IMR-90 (cell line): ENCODE measurements at regions not wholly inside any gene's neighbourhood (a gene's known extent, or its start where the extent isn't known, plus 50 kb on each side); places are given as distances from the start of the nearest gene placed in this dataset.

Experiments
- CHD1 ChIP-seq: IDR thresholded peaks from 2 replicates; pipeline ENCODE4 v1.6.1; 2012; ENCODE audit warnings: low read depth, low read length, improper control_type of control experiment
- FOS ChIP-seq: fragments of 150-350 bp; IDR thresholded peaks from 2 replicates; pipeline ENCODE4 v1.6.1; 2016; ENCODE audit warnings: low read depth, low read length
- MAFK ChIP-seq: IDR thresholded peaks from 2 replicates; pipeline ENCODE4 v1.6.1; 2012; ENCODE audit warnings: low read depth, low read length, improper control_type of control experiment
- NFE2L2 ChIP-seq: fragments of 150-350 bp; IDR thresholded peaks from 2 replicates; pipeline ENCODE4 v1.6.1; 2016; ENCODE audit warnings: low read depth, mild to moderate bottlenecking, low read length
- POLR2A ChIP-seq: IDR thresholded peaks from 2 replicates; pipeline ENCODE4 v1.6.1; 2012; ENCODE audit warnings: mild to moderate bottlenecking, low read depth, low read length
- RAD21 ChIP-seq: IDR thresholded peaks from 2 replicates; pipeline ENCODE4 v1.6.1; 2012; ENCODE audit warnings: low read length, improper control_type of control experiment
- RCOR1 ChIP-seq: IDR thresholded peaks from 2 replicates; pipeline ENCODE4 v1.6.1; 2012; ENCODE audit warnings: mild to moderate bottlenecking, low read length, improper control_type of control experiment; ENCODE audit not compliant: insufficient replicate concordance
- SMC3 ChIP-seq: fragments of 150-350 bp; IDR thresholded peaks from 2 replicates; pipeline ENCODE4 v1.6.1; 2016; ENCODE audit warnings: low read depth, mild to moderate bottlenecking, antibody characterized with exemption, low read length, moderate library complexity
- TF ChIP-seq, protein P1 (sequence below): fragments of 150-350 bp; IDR thresholded peaks from 2 replicates; pipeline ENCODE4 v1.6.1; 2017; ENCODE audit warnings: mild to moderate bottlenecking, antibody characterized with exemption, low read length, low read depth
- TF ChIP-seq, protein P2 (sequence below): conservative IDR thresholded peaks from 2 replicates; pipeline ENCODE4 v1.5.1; 2012; ENCODE audit warnings: mild to moderate bottlenecking, low read depth, low read length, improper control_type of control experiment
- TF ChIP-seq, protein P3 (sequence below): fragments of 150-350 bp; IDR thresholded peaks from 2 replicates; pipeline ENCODE4 v1.6.1; 2016; ENCODE audit warnings: low read depth, mild to moderate bottlenecking, low read length, moderate library complexity, borderline replicate concordance

DNA sequence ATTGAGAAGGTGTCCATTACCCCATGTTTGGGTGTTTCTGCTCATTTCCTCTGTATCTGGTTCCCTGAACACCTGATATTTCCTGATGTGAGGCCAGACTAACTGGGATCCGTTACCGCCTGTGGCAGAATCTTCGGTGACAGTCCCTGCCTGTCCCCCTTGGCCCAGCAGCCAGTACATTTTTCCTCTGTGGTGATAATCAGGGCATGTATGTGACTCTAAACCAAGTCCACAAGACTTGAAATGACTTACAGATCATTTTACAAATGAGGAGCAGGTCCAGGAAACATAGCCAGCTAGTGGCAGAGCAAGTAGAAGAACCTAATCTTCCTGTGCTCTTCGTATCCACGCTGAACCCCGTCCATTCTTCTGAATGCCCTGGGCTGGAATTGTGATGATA is 143.5 kb upstream of the IPO9 start:
- TF ChIP-seq, protein P1, sequence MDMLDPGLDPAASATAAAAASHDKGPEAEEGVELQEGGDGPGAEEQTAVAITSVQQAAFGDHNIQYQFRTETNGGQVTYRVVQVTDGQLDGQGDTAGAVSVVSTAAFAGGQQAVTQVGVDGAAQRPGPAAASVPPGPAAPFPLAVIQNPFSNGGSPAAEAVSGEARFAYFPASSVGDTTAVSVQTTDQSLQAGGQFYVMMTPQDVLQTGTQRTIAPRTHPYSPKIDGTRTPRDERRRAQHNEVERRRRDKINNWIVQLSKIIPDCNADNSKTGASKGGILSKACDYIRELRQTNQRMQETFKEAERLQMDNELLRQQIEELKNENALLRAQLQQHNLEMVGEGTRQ, result no peak
- TF ChIP-seq, protein P2, sequence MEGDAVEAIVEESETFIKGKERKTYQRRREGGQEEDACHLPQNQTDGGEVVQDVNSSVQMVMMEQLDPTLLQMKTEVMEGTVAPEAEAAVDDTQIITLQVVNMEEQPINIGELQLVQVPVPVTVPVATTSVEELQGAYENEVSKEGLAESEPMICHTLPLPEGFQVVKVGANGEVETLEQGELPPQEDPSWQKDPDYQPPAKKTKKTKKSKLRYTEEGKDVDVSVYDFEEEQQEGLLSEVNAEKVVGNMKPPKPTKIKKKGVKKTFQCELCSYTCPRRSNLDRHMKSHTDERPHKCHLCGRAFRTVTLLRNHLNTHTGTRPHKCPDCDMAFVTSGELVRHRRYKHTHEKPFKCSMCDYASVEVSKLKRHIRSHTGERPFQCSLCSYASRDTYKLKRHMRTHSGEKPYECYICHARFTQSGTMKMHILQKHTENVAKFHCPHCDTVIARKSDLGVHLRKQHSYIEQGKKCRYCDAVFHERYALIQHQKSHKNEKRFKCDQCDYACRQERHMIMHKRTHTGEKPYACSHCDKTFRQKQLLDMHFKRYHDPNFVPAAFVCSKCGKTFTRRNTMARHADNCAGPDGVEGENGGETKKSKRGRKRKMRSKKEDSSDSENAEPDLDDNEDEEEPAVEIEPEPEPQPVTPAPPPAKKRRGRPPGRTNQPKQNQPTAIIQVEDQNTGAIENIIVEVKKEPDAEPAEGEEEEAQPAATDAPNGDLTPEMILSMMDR, result no peak
- no peak for TF ChIP-seq POLR2A
- TF ChIP-seq CHD1, result no peak
- no peak for TF ChIP-seq NFE2L2
- no peak for TF ChIP-seq RAD21
- no peak for TF ChIP-seq RCOR1
- TF ChIP-seq FOS, result no peak
- TF ChIP-seq SMC3, result no peak
- TF ChIP-seq, protein P3, sequence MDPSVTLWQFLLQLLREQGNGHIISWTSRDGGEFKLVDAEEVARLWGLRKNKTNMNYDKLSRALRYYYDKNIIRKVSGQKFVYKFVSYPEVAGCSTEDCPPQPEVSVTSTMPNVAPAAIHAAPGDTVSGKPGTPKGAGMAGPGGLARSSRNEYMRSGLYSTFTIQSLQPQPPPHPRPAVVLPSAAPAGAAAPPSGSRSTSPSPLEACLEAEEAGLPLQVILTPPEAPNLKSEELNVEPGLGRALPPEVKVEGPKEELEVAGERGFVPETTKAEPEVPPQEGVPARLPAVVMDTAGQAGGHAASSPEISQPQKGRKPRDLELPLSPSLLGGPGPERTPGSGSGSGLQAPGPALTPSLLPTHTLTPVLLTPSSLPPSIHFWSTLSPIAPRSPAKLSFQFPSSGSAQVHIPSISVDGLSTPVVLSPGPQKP, result no peak
- no peak for TF ChIP-seq MAFK
